ENCODE measurements at regions not wholly inside any gene's neighbourhood (a gene's known extent, or its start where the extent isn't known, plus 50 kb on each side); places are given as distances from the start of the nearest gene placed in this dataset.

GRCh38 chr16:86121374-86122010 lies 222.5 kb downstream of the IRF8 start:
- no peak overlapping the region for H3K4me3 ChIP-seq (ENCODE audit: low read depth, low read length)
- no peak for DNase-seq (ENCODE audit: low read depth)
- TF ChIP-seq CTCF (IDR thresholded peaks at IDR 0.05; ENCODE audit: low read depth, low read length) (no peak), MYC (IDR thresholded peaks at IDR 0.05; ENCODE audit: low read depth, low read length) (no peak)

GRCh38 chr16:86122681-86123342 lies 223.8 kb downstream of the IRF8 start:
- no peak overlapping the region for H3K4me3 ChIP-seq (ENCODE audit: low read depth, low read length)
- no peak for DNase-seq (ENCODE audit: low read depth)
- TF ChIP-seq MYC (IDR thresholded peaks at IDR 0.05; ENCODE audit: low read depth, low read length) (no peak), CTCF (IDR thresholded peaks at IDR 0.05; ENCODE audit: low read depth, low read length) (no peak), POLR2A (IDR thresholded peaks at IDR 0.05; ENCODE audit: extremely low read depth, insufficient read length) (no peak), MAX (IDR thresholded peaks at IDR 0.05; ENCODE audit: low read depth, low read length) (no peak)

GRCh38 chr16:86124321-86124720 lies 225.4 kb downstream of the IRF8 start:
- DNase-seq (ENCODE audit: low read depth), result no peak
- no peak overlapping the region for H3K4me3 ChIP-seq (ENCODE audit: low read depth, low read length)
- TF ChIP-seq MYC (IDR thresholded peaks at IDR 0.05; ENCODE audit: low read depth, low read length) (no peak), MAX (IDR thresholded peaks at IDR 0.05; ENCODE audit: low read depth, low read length) (no peak), POLR2A (IDR thresholded peaks at IDR 0.05; ENCODE audit: extremely low read depth, insufficient read length) (no peak), CTCF (IDR thresholded peaks at IDR 0.05; ENCODE audit: low read depth, low read length) (no peak)

GRCh38 chr16:86126891-86127290 lies 227.9 kb downstream of the IRF8 start:
- no peak for DNase-seq (ENCODE audit: low read depth)
- TF ChIP-seq CTCF (IDR thresholded peaks at IDR 0.05; ENCODE audit: low read depth, low read length) (no peak), MYC (IDR thresholded peaks at IDR 0.05; ENCODE audit: low read depth, low read length) (no peak), MAX (IDR thresholded peaks at IDR 0.05; ENCODE audit: low read depth, low read length) (no peak), POLR2A (IDR thresholded peaks at IDR 0.05; ENCODE audit: extremely low read depth, insufficient read length) (no peak)
- H3K4me3 ChIP-seq (ENCODE audit: low read depth, low read length), result no peak overlapping the region

- H3K4me3 ChIP-seq (ENCODE audit: low read depth, low read length), result no peak overlapping the region
- TF ChIP-seq MAX (IDR thresholded peaks at IDR 0.05; ENCODE audit: low read depth, low read length) (no peak), CTCF (IDR thresholded peaks at IDR 0.05; ENCODE audit: low read depth, low read length) (no peak), MYC (IDR thresholded peaks at IDR 0.05; ENCODE audit: low read depth, low read length) (no peak), POLR2A (IDR thresholded peaks at IDR 0.05; ENCODE audit: extremely low read depth, insufficient read length) (no peak)
- DNase-seq (ENCODE audit: low read depth), result no peak
Measured at GRCh38 chr16:86127366-86127765, 228.4 kb downstream of the IRF8 start.
